ENCODE measurements at regions not wholly inside any gene's neighbourhood (a gene's known extent, or its start where the extent isn't known, plus 50 kb on each side); places are given as distances from the start of the nearest gene placed in this dataset.

- Mint-ChIP-seq H3K36me3 (ENCODE audit: low read depth) (no peaks in the 10 kb centered on the region), H3K9me3 (ENCODE audit: insufficient read depth) (no peaks in the 10 kb centered on the region), H3K4me1 (ENCODE audit: low read depth) (no peaks in the 10 kb centered on the region), H3K27me3 (ENCODE audit: low read depth) (no peaks in the 10 kb centered on the region), H3K27ac (no peak overlapping the region), H3K4me3 (no peak overlapping the region)
- CTCF ChIA-PET = no interaction called here
- no peak for ATAC-seq
- POLR2A ChIA-PET = no interaction called here
- DNase-seq = no peak
These were observed 572.2 kb downstream of the INHBA start for GRCh38 chr7:41130561-41131236.

- Mint-ChIP-seq H3K36me3 (ENCODE audit: low read depth) (no peaks in the 10 kb centered on the region), H3K4me3 (no peak overlapping the region), H3K27ac (no peak overlapping the region), H3K4me1 (ENCODE audit: low read depth) (no peaks in the 10 kb centered on the region), H3K27me3 (ENCODE audit: low read depth) (no peaks in the 10 kb centered on the region), H3K9me3 (ENCODE audit: insufficient read depth) (no peaks in the 10 kb centered on the region)
- no peak for DNase-seq
- ChIA-PET POLR2A (no interaction called here), CTCF (no interaction called here)
- ATAC-seq = no peak
These were observed 572.8 kb downstream of the INHBA start for GRCh38 chr7:41130086-41130485.

GRCh38 chr7:41125343-41125742 lies 577.5 kb downstream of the INHBA start:
- ChIA-PET POLR2A (no interaction called here), CTCF (no interaction called here)
- ATAC-seq (no peak), DNase-seq (no peak)
- Mint-ChIP-seq H3K4me1 (ENCODE audit: low read depth) (no peaks in the 10 kb centered on the region), H3K9me3 (ENCODE audit: insufficient read depth) (no peaks in the 10 kb centered on the region), H3K4me3 (no peak overlapping the region), H3K36me3 (ENCODE audit: low read depth) (no peaks in the 10 kb centered on the region), H3K27me3 (ENCODE audit: low read depth) (no peaks in the 10 kb centered on the region), H3K27ac (no peak overlapping the region)

- Mint-ChIP-seq H3K27me3 (ENCODE audit: low read depth) (no peaks in the 10 kb centered on the region), H3K9me3 (ENCODE audit: insufficient read depth) (no peaks in the 10 kb centered on the region), H3K27ac (no peak overlapping the region), H3K4me3 (no peak overlapping the region), H3K4me1 (ENCODE audit: low read depth) (no peaks in the 10 kb centered on the region), H3K36me3 (ENCODE audit: low read depth) (no peaks in the 10 kb centered on the region)
- ATAC-seq = no peak
- no peak for DNase-seq
- ChIA-PET CTCF (no interaction called here), POLR2A (no interaction called here)
These were observed 580.5 kb downstream of the INHBA start for GRCh38 chr7:41122256-41122987.

GRCh38 chr7:41121228-41121627 lies 581.7 kb downstream of the INHBA start:
- DNase-seq (no peak), ATAC-seq (no peak)
- Mint-ChIP-seq H3K9me3 (ENCODE audit: insufficient read depth) (no peaks in the 10 kb centered on the region), H3K4me3 (no peak overlapping the region), H3K4me1 (ENCODE audit: low read depth) (no peaks in the 10 kb centered on the region), H3K27ac (no peak overlapping the region), H3K36me3 (ENCODE audit: low read depth) (no peaks in the 10 kb centered on the region), H3K27me3 (ENCODE audit: low read depth) (no peaks in the 10 kb centered on the region)
- POLR2A ChIA-PET = no interaction called here
- CTCF ChIA-PET = no interaction called here

- H3K36me3 Mint-ChIP-seq (ENCODE audit: low read depth) = no peaks in the 10 kb centered on the region
- DNase-seq (no peak), ATAC-seq (no peak)
- H3K4me3 Mint-ChIP-seq = no peak overlapping the region
- H3K9me3 Mint-ChIP-seq (ENCODE audit: insufficient read depth) = no peaks in the 10 kb centered on the region
- ChIA-PET POLR2A (no interaction called here), CTCF (no interaction called here)
- H3K27ac Mint-ChIP-seq = no peak overlapping the region
- no peaks in the 10 kb centered on the region for H3K27me3 Mint-ChIP-seq (ENCODE audit: low read depth)
- no peaks in the 10 kb centered on the region for H3K4me1 Mint-ChIP-seq (ENCODE audit: low read depth)
These were observed 584.4 kb downstream of the INHBA start for GRCh38 chr7:41118486-41118885.

GRCh38 chr7:41117431-41117830 lies 585.5 kb downstream of the INHBA start:
- DNase-seq (no peak), ATAC-seq (no peak)
- Mint-ChIP-seq H3K27ac (no peak overlapping the region), H3K4me3 (no peak overlapping the region), H3K9me3 (ENCODE audit: insufficient read depth) (no peaks in the 10 kb centered on the region), H3K36me3 (ENCODE audit: low read depth) (no peaks in the 10 kb centered on the region), H3K27me3 (ENCODE audit: low read depth) (no peaks in the 10 kb centered on the region), H3K4me1 (ENCODE audit: low read depth) (no peaks in the 10 kb centered on the region)
- ChIA-PET POLR2A (no interaction called here), CTCF (no interaction called here)

- Mint-ChIP-seq H3K27me3 (ENCODE audit: low read depth) (no peaks in the 10 kb centered on the region), H3K36me3 (ENCODE audit: low read depth) (no peaks in the 10 kb centered on the region), H3K9me3 (ENCODE audit: insufficient read depth) (no peaks in the 10 kb centered on the region), H3K4me3 (no peak overlapping the region), H3K27ac (no peak overlapping the region), H3K4me1 (ENCODE audit: low read depth) (no peaks in the 10 kb centered on the region)
- ChIA-PET POLR2A (no interaction called here), CTCF (no interaction called here)
- ATAC-seq (no peak), DNase-seq (no peak)
These were observed 586.1 kb downstream of the INHBA start for GRCh38 chr7:41116817-41117216.

GRCh38 chr7:41116337-41116736 lies 586.6 kb downstream of the INHBA start:
- DNase-seq = no peak
- Mint-ChIP-seq H3K4me1 (ENCODE audit: low read depth) (no peaks in the 10 kb centered on the region), H3K27me3 (ENCODE audit: low read depth) (no peaks in the 10 kb centered on the region), H3K4me3 (no peak overlapping the region), H3K27ac (no peak overlapping the region), H3K9me3 (ENCODE audit: insufficient read depth) (no peaks in the 10 kb centered on the region), H3K36me3 (ENCODE audit: low read depth) (no peaks in the 10 kb centered on the region)
- no peak for ATAC-seq
- ChIA-PET POLR2A (no interaction called here), CTCF (no interaction called here)

- no peaks in the 10 kb centered on the region for H3K9me3 Mint-ChIP-seq (ENCODE audit: insufficient read depth)
- ATAC-seq = no peak
- no peak for DNase-seq
- ChIA-PET POLR2A (no interaction called here), CTCF (no interaction called here)
- H3K4me3 Mint-ChIP-seq = no peak overlapping the region
- no peaks in the 10 kb centered on the region for H3K36me3 Mint-ChIP-seq (ENCODE audit: low read depth)
- H3K27me3 Mint-ChIP-seq (ENCODE audit: low read depth) = no peaks in the 10 kb centered on the region
- no peaks in the 10 kb centered on the region for H3K4me1 Mint-ChIP-seq (ENCODE audit: low read depth)
- no peak overlapping the region for H3K27ac Mint-ChIP-seq
These were observed 588.2 kb downstream of the INHBA start for GRCh38 chr7:41114691-41115090.

GRCh38 chr7:41114131-41114530 lies 588.8 kb downstream of the INHBA start:
- Mint-ChIP-seq H3K36me3 (ENCODE audit: low read depth) (no peaks in the 10 kb centered on the region), H3K4me1 (ENCODE audit: low read depth) (no peaks in the 10 kb centered on the region), H3K9me3 (ENCODE audit: insufficient read depth) (no peaks in the 10 kb centered on the region), H3K27ac (no peak overlapping the region), H3K27me3 (ENCODE audit: low read depth) (no peaks in the 10 kb centered on the region), H3K4me3 (no peak overlapping the region)
- ATAC-seq (no peak), DNase-seq (no peak)
- POLR2A ChIA-PET = no interaction called here
- CTCF ChIA-PET = no interaction called here

- CTCF ChIA-PET = no interaction called here
These were observed 589.2 kb downstream of the INHBA start for GRCh38 chr7:41113719-41114118.

GRCh38 chr7:41110186-41110585 lies 592.7 kb downstream of the INHBA start:
- POLR2A ChIA-PET = no interaction called here
- Mint-ChIP-seq H3K36me3 (ENCODE audit: low read depth) (no peaks in the 10 kb centered on the region), H3K9me3 (ENCODE audit: insufficient read depth) (no peaks in the 10 kb centered on the region), H3K4me1 (ENCODE audit: low read depth) (no peaks in the 10 kb centered on the region), H3K4me3 (no peak overlapping the region), H3K27me3 (ENCODE audit: low read depth) (no peaks in the 10 kb centered on the region), H3K27ac (no peak overlapping the region)
- no peak for DNase-seq
- CTCF ChIA-PET = no interaction called here
- no peak for ATAC-seq

More at GRCh38 chr7:41113719-41114118, 589.2 kb downstream of the INHBA start:
- ATAC-seq (no peak), DNase-seq (no peak)
- POLR2A ChIA-PET = no interaction called here
- Mint-ChIP-seq H3K4me3 (no peak overlapping the region), H3K9me3 (ENCODE audit: insufficient read depth) (no peaks in the 10 kb centered on the region), H3K27ac (no peak overlapping the region), H3K27me3 (ENCODE audit: low read depth) (no peaks in the 10 kb centered on the region), H3K36me3 (ENCODE audit: low read depth) (no peaks in the 10 kb centered on the region), H3K4me1 (ENCODE audit: low read depth) (no peaks in the 10 kb centered on the region)
